SK-N-SH (cell line): ENCODE measurements at regions not wholly inside any gene's neighbourhood (a gene's known extent, or its start where the extent isn't known, plus 50 kb on each side); places are given as distances from the start of the nearest gene placed in this dataset.

Experiments used
- EZH2phosphoT487 ChIP-seq: fragments of 200-600 bp; sonication (generic); IDR thresholded peaks from 2 replicates; pipeline ENCODE4 v1.6.1; 2017; ENCODE audit warnings: low read depth, mixed run types, mild to moderate bottlenecking, antibody characterized with exemption, moderate library complexity, borderline replicate concordance
- GABPA ChIP-seq: IDR thresholded peaks from 2 replicates; pipeline ENCODE4 v1.4.0; 2012; ENCODE audit warnings: low read depth, mild to moderate bottlenecking
- MEF2A ChIP-seq: IDR thresholded peaks from 2 replicates; pipeline ENCODE4 v1.4.0; 2012; ENCODE audit warnings: low read depth, borderline replicate concordance
- POLR2AphosphoS5 ChIP-seq: IDR thresholded peaks from 2 replicates; pipeline ENCODE4 v1.6.1; 2012; ENCODE audit warnings: low read depth, low read length
- RAD21 ChIP-seq: IDR thresholded peaks from 2 replicates; pipeline ENCODE4 v1.6.1; 2012; ENCODE audit warnings: mild to moderate bottlenecking, low read length
- RFX5 ChIP-seq: IDR thresholded peaks from 2 replicates; pipeline ENCODE4 v1.6.1; 2012; ENCODE audit warnings: mild to moderate bottlenecking, improper control_type of control experiment, low read length
- SIN3A ChIP-seq: IDR thresholded peaks from 2 replicates; pipeline ENCODE4 v1.6.1; 2012; ENCODE audit warnings: low read depth, mild to moderate bottlenecking, low read length, moderate library complexity, borderline replicate concordance
- TAF1 ChIP-seq: IDR thresholded peaks from 2 replicates; pipeline ENCODE4 v1.6.1; 2012; ENCODE audit warnings: low read depth, mild to moderate bottlenecking, low read length, moderate library complexity, borderline replicate concordance
- YY1 ChIP-seq: IDR thresholded peaks from 2 replicates; pipeline ENCODE4 v1.4.0; 2012; ENCODE audit warnings: low read depth, mild to moderate bottlenecking
- TF ChIP-seq, protein P1 (sequence below): fragments of 150-350 bp; IDR thresholded peaks from 2 replicates; pipeline ENCODE4 v1.6.1; 2016; ENCODE audit warnings: mild to moderate bottlenecking, low read depth, low read length
- TF ChIP-seq, protein P2 (sequence below): IDR thresholded peaks from 2 replicates; pipeline ENCODE4 v1.4.0; 2012; ENCODE audit warnings: low read depth, borderline replicate concordance
- TF ChIP-seq, protein P3 (sequence below): fragments of 200-600 bp; sonication (generic); IDR thresholded peaks from 2 replicates; pipeline ENCODE4 v1.6.1; 2017; ENCODE audit warnings: antibody characterized with exemption, mild to moderate bottlenecking, moderate library complexity
- TF ChIP-seq, protein P4 (sequence below): IDR thresholded peaks from 2 replicates; pipeline ENCODE4 v1.4.0; 2012; ENCODE audit warnings: low read depth

DNA sequence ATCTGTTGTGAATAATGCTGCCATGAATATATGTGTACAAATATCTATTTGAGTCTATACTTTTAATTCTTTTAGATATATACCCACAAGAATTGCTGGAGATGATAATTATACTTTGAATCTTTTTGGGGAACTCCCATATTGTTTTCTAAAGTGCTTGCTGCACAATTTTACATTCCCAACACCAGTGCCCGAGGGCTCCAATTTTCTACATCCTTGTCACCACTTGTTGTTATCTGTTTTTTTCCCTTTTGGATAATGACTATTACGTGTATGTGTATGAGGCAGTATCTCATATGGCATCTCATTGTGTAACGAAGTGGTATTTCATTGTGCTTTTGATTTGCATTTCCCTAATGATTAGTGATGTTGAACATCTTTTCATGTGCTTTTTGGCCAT, 127.1 kb downstream of the SUDS3 start:
- TF ChIP-seq POLR2AphosphoS5 (no peak), RAD21 (no peak), TAF1 (no peak), RFX5 (no peak), GABPA (no peak), SIN3A (no peak), MEF2A (no peak), EZH2phosphoT487 (no peak), YY1 (no peak)
- TF ChIP-seq, protein P1, sequence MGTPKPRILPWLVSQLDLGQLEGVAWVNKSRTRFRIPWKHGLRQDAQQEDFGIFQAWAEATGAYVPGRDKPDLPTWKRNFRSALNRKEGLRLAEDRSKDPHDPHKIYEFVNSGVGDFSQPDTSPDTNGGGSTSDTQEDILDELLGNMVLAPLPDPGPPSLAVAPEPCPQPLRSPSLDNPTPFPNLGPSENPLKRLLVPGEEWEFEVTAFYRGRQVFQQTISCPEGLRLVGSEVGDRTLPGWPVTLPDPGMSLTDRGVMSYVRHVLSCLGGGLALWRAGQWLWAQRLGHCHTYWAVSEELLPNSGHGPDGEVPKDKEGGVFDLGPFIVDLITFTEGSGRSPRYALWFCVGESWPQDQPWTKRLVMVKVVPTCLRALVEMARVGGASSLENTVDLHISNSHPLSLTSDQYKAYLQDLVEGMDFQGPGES: no peak
- TF ChIP-seq, protein P2, sequence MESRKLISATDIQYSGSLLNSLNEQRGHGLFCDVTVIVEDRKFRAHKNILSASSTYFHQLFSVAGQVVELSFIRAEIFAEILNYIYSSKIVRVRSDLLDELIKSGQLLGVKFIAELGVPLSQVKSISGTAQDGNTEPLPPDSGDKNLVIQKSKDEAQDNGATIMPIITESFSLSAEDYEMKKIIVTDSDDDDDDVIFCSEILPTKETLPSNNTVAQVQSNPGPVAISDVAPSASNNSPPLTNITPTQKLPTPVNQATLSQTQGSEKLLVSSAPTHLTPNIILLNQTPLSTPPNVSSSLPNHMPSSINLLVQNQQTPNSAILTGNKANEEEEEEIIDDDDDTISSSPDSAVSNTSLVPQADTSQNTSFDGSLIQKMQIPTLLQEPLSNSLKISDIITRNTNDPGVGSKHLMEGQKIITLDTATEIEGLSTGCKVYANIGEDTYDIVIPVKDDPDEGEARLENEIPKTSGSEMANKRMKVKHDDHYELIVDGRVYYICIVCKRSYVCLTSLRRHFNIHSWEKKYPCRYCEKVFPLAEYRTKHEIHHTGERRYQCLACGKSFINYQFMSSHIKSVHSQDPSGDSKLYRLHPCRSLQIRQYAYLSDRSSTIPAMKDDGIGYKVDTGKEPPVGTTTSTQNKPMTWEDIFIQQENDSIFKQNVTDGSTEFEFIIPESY: no peak
- TF ChIP-seq, protein P3, sequence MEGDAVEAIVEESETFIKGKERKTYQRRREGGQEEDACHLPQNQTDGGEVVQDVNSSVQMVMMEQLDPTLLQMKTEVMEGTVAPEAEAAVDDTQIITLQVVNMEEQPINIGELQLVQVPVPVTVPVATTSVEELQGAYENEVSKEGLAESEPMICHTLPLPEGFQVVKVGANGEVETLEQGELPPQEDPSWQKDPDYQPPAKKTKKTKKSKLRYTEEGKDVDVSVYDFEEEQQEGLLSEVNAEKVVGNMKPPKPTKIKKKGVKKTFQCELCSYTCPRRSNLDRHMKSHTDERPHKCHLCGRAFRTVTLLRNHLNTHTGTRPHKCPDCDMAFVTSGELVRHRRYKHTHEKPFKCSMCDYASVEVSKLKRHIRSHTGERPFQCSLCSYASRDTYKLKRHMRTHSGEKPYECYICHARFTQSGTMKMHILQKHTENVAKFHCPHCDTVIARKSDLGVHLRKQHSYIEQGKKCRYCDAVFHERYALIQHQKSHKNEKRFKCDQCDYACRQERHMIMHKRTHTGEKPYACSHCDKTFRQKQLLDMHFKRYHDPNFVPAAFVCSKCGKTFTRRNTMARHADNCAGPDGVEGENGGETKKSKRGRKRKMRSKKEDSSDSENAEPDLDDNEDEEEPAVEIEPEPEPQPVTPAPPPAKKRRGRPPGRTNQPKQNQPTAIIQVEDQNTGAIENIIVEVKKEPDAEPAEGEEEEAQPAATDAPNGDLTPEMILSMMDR: no peak
- TF ChIP-seq, protein P4, sequence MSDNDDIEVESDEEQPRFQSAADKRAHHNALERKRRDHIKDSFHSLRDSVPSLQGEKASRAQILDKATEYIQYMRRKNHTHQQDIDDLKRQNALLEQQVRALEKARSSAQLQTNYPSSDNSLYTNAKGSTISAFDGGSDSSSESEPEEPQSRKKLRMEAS: no peak
